Stimulated activated CD4-positive, alpha-beta T cell treated with anti-CD3 and anti-CD28 coated beads, Interleukin-15, amount 100 ng/mL, for 1 hour (primary cell): ENCODE measurements at regions not wholly inside any gene's neighbourhood (a gene's known extent, or its start where the extent isn't known, plus 50 kb on each side); places are given as distances from the start of the nearest gene placed in this dataset.

Experiments
- DNase-seq, 2 donors: peaks; one replicate each; pipeline ENCODE4 v3.0.0-alpha.2; 2020; ENCODE audit warnings: low read depth in 1 of 2, low spot score in 1 of 2

DNA sequence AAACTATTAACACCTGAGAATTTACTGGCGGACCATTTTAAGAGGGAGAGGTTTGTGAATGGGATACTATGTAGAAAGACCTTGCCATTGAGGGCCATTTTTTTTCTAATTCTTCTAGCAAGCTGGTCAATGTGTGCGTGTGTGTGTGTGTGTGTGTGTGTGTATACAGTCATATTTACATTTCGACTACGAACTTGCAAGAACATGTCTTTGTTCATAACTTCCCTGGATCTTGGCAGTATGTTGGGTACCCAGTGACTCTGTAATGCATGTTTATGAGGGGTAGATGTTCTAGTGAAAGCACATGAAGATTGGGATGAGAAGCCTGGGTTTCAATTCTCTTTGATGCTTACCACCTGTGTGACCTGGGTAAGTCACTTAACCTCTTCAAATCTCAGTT lies 133.6 kb downstream of the UBE2E3 start:
- no peak for DNase-seq

DNA sequence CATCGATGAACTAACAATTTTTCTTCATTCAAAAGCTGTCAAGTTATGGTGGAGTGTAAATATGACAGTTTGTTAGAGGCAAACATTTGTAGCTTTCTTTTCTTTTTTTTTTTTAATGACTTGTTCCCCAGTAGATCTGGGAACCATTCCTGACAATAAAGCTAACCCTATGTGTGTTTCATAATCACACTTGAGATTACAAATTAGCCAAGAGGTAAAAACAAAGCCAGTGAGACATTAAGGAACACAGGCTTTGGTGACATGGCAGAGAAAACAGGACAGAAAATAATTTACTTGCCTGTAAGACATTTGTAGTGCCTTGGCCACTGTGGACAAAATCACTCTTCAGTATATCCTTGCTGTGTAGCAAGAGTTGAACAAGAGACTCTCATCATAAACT lies 135.9 kb downstream of the UBE2E3 start:
- DNase-seq, result no peak

DNA sequence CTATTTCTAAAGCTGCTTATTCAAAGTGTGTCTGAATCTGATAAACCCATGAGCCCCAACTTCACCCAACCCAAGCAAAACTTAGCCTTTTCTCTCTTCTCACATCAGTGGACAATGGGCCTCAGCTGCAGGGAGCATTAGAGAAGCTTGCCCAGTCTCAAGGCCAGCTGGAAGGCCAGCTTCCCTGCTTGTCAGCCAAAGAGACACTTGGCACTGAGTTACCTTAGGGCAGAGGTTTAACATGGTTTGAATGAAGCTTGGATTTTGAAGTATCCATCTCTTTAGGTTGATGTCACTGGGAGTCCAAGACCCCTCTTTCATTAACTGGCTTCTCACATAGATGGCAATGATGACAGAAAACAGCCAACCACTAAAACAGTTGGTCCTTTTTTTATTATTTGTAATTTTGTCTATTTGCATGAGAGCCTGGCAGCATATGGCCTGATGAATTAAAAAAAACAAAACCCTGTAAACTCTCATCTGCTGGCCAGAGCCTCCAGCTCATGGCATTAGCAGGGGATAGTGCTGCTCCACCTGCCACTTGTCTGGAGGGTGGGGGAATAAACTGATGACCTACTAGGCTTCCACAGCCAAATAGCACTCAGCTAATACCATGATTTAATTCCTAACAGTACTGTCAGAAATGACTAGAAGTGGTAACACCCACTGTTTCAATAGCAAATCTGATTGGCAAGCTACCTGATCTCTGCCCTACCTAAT lies 137.0 kb downstream of the UBE2E3 start:
- DNase-seq, result no peak

DNA sequence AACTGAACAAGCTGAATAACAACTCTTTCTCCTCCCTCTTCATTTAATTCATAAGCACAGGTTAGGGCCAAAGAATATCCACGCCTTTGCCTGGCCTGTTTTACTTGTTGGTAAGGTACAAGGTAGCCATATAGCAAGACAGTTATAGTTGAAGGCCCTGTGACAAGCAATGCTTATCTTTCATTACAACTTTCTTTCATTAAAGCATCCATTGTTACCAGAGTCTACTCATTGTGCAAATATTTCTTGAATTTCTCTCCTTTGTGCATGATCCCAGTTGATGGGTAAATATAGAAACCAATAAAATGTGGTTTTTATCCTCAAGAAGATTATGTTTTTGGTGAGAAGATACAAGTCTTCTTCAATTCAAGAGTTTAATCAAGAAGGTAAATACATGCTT lies 140.2 kb downstream of the UBE2E3 start:
- no peak for DNase-seq

DNA sequence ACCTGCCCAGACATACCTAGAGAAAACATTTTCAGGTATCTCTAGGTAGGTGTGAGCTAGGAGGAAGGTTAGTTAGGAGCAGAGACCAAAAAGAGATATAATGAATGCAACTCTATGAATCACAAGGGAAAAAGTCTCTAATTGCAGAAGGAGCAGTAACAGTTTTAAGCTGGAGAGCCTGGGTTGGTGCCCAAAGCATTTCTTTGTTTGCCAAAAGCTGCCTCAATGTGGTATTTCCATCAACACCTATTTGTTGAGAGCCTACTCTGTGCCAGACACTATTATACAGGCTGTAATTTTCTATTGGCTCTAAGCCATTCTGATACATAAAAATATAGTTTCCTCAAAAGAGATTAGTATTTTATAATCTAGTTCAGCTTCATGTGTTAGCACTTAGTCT lies 141.6 kb downstream of the UBE2E3 start:
- DNase-seq, result no peak

DNA sequence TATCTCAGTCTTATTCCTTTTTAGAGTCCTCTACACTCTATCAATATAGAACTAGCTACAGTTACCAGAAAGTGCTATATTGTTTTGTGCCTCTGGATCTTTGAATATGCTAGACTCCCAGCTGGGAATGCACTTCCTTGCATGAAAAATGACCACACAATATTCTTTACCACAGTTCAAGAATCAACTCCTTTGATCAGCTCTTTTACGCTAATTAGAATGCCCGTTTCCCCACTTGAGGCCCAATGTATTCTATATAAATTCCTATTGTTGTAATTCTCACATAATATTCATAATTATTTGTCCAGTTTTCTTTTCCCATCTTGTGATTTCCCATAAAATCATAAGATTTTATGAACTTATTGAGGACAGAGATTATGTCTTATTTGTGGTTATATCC lies 142.2 kb downstream of the UBE2E3 start:
- no peak for DNase-seq

DNA sequence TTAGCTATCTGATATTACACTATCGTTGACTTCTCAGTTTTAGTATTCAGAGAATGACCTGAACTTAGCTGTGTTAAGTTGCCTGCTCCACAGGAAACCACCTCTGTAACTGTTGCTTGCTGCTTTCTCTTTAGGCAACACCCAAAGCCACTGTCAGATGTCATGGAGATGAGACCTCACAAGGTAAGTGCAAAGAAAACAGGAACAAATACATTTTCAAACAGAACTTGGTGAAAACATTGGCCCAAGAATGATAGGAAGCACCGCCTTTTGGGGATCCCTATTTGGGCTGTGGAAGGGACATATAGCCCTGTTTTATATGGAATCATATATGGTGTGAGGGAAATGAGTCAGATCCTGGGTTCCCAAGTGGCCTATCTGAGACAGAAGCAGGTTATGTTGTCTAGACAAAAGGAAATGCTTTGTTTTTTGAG lies 143.4 kb downstream of the UBE2E3 start:
- peak in 1 of 2 donors; percentile 38 for DNase-seq

DNA sequence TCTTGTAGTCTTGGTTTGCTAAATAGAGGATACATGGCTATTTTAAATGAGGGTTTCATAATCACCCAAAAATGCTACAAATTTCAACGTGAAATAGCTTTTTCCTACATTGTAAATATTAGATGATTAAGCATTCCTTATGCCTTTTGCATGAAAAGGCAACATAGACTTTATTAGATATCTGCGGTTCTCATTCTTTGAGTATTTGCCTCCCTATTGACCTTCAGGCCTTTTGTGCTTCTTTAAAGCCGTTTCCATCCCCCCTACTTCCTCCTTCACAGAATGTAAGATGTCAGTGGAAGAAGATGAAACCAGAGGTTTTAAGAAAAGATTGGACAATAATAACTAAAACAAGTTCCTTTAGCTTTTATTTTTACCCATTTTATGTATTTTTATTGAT lies 144.1 kb downstream of the UBE2E3 start:
- DNase-seq, result no peak

DNA sequence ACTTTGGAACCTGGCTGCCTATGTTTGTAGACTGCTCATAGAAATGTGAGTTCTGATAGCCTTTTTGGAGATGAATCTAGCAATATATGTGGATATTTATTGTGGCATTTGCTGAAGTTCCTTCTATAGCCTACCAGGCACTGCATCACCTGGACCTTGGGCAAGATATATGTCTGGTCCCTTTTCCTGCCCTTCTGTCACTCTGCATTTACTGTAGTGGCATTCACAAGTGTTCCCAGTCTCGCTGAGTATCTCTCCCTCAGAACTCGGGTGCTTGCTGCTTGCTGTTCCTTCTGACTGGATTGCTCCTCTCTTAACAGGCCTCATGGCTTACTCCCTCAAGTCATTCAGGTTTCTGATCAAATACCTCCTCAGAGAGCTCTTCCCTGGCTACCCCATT lies 145.0 kb downstream of the UBE2E3 start:
- no peak for DNase-seq

DNA sequence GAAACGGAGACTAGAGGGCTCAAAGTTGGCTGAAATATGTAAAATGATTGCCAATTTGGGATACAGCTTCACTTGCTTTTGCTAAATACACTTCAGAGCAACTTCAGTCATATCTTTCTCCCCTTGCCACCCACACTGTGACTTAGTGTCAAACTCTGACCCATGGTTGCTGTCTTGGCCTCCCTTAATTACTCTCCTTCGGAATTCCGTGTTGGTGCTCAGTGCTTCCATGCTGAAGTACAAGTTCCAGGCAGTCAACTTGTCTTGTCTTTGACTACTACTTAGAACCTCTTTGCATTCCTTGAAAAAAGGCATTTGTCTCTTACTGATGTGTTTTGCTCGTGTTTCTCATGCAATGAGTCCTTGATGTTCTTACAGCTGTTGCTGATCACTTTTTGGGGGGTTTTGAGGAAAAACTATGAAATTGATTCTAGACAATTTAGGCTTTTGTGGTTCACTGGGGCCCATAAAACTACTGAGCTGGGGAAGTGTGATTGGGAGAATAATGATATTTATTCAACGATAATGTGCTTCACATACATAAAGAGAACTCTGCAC lies 146.0 kb downstream of the UBE2E3 start:
- DNase-seq, result no peak

DNA sequence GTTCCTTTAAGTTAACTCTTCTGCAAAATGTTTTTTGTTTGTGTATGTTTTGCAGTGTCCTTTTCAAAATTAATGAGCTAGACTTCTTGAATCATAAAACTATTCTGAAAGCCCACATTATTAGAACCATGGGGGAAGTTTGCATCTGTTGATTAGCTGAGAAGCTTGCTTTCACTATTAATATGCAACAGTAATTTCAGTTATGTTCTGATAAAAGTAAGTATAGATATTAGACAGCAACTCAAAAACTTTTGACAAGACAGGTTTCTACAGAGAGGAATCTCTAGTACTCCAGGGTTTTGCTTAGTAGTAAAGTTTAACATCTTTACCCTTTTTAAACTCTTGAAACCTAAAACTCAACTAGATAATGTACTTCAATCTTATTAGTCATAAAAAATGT lies 147.8 kb downstream of the UBE2E3 start:
- DNase-seq, result no peak

DNA sequence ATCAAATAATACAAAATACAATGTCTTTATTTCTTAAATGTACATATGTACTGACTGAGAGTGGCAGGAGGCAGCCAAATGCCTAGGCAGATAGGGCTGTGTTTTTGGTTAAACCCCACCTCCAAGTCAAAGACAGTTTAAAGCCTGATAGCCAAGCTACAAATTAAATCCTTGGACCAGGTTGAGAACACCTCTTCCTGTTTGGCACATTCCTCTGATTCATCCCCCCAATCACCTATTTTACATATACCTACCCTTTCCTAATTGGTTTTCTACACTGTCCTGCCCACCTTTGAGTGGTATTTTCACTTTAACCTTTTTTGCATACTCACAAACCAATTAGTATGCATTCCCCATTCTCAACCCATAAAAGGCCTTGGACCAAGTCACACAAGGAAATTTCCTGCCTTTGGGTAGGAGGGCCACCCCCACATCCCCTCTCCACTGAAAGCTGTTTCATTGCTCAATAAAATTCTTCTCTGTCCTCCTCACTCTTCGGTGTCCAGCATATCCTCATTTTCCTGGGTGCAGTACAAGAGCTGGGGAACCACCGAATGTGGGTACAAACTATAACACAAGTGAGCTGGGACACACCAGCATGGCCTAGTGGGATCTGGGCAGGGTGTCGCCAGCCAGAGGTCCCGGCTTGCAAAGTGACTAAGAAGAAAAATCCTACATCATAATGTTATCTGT lies 149.1 kb downstream of the UBE2E3 start:
- DNase-seq, result no peak

DNA sequence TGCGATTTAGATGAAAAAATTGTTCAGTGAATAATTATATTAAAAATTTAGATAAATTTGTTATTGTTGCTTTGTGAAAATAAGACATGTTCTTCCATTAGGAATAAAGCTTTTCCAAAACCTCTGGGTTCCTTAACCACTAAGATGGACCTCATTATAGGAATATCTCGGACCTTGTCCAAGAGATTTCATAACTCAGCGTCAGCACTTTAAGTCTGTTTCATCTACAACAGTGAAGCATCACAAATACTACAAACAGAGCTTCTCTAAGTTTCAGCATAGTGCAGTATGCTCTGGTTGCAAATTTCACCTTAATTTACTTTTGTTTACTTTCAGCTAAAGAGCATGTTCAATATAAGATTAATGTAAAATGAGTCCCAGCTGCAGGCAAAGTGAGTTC lies 150.3 kb downstream of the UBE2E3 start:
- DNase-seq, result no peak

DNA sequence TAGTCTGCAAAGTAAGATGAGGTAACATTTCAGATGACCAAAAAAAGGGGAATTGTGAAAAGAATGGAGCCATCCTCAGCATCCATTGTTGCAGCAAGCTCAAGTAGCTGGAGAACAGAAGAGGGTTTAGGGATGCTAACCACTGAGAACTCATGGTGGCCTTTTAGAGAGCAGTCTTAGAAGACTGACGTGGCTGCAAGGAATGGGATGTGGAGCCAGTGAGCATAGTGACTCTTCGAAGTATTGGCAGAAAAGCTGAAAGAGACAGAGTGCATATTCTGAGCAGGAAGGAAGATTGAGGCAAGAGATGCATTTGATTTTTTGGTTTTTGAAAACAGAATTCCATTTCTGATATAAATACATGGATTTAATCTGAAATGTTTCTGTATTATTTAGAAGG lies 151.2 kb downstream of the UBE2E3 start:
- DNase-seq, result no peak

DNA sequence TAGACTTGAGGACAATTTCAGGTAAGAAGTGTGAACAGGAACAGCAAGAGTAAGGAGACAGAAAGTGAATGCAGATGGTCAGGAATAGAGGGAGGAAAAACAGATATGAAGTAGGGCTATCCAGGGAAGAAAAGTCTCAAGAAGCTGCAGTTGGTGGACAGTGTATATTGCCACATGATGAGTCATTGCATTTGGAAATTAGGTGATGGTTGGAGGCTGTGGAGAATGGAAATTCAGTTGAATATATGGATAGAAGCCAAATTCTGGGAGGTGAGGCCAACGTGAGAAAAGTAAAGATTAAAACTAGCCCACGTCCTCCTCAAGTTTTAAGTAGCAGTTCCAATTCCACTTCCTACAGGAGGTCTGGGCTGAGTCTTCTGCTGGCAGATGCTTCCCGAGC lies 158.4 kb downstream of the UBE2E3 start:
- no peak for DNase-seq

DNA sequence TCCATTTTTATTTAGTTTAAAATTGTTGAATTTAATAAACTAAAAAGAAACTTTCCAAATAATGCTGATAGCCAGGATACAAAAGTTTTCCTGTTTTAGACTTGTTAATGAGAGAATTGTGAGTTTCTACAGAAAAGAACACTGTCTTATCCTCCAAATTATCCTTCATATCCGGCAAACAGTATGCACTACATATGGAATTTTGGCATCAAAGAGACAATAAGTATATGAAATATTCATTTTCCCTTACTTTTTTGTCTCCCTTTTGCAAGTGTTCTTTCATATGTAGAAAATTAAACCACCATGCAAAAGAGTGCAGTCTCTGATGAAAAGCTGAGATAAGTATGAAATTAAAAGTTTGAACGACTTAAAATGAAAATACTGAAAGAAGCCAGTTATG lies 159.4 kb downstream of the UBE2E3 start:
- DNase-seq, result no peak

DNA sequence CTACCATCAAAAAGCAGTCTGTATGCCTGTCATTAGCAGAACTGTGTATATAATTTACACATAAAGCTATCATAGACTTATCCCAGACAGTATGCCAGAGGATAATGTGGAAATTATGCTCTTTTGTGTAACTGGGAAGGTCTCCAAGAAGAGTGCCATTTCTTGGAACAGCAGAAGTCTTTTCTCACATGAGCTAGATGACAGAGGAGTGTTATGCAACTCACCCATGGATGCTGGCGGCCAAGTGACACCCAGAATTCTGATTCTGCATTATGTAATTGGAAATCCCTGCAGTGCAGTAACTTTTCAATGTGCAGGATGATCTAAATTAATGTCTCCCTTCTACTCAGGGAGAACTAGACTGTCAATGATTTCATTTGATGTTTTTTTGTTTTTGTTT lies 160.0 kb downstream of the UBE2E3 start:
- no peak for DNase-seq

DNA sequence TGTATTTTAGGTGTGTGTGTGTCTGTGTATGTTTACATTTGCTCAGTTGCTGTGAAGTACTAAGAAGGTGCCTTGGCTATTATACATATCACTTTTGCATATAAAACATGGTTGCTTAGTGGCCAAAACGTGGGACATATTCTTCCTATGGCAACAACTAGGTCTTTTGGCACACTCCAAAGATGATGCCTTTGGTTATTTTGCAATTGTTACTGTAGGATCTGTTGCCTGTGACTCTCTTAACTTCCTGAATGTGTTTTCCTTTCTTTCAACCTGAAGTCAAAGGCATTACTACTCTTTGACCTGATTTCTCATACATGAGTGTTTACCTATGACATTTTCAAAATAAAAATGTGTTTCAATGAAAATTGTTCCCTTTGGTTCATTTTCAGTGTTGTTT lies 160.5 kb downstream of the UBE2E3 start:
- no peak for DNase-seq

DNA sequence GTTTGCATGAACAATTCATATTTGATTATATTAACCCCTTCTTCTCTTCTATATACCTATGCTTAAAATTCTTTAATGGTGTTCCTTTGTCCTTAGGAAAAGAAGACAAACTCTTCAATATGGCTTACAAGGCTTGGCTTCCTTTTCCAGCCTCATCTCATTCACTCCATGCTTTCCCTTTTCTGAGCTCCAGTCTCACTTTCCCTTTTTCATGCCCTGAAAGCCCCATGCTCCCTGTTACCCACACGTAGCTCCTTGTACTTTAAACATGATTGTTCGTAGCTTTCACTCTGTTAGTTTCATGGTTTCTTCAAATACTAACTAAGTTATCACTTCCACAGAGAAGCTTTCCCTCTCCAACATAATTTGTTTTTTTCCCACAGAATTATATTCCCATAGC lies 161.3 kb downstream of the UBE2E3 start:
- DNase-seq, result no peak

DNA sequence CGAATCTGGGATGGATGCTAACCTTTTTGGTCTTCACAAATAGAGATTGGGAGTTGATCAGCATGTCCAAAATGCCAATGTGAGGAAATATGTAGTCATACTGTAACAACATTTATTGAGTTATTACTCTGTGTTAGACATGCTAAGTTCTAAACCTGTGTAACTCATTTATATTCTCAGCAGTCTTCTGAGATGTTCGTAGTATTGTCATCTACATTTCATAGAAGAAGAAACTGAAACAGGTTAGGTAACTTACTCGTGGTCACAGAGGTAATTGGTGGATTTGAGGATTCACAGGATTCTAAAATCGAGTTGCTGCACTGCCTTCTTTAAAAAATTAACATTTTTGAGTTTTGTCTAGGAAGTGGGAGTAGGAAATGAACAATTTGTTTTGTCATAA lies 162.1 kb downstream of the UBE2E3 start:
- no peak for DNase-seq

DNA sequence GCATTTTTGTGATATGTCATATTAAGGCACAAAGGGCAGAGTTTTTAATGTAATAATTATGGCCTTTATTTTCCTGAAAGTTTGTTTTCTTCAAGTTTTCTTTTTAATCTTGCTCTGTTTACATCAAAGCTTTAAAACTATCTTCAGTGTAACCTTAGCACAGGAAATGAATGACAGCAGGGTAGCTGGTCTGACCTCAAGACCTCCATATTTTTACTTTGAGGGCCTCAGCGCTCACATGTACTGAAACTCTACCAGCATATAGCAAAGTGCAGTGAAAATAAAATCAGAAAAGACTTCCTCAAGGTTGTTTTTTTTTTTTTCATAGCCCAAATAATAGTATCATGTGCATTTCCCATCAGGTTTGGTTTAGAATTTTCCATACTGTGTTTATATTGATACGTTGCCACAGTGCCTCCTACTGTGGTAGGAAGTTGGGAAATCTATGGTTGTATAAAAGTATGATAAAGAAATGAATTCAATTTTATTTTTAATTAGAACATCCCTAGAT lies 163.4 kb downstream of the UBE2E3 start:
- no peak for DNase-seq

DNA sequence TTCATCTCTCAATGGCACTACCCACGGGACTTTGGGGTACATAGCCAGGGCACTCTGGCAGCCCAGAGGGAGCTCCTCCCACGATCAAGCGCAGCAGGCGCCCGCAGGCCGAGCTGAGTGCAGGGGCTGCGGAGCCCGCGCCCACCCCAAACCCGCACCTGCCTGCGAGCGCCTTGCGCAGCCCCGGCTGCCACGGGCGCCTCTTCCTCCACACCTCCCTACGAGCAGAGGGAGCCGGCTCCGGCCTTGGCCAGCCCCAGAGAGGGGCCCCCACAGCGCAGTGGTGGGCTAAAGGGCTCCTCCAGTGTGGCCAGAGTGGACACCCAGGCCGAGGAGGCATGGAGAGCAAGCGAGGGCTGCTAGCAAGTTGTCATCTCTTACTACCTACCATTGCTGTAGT lies 165.2 kb downstream of the UBE2E3 start:
- DNase-seq, result no peak

DNA sequence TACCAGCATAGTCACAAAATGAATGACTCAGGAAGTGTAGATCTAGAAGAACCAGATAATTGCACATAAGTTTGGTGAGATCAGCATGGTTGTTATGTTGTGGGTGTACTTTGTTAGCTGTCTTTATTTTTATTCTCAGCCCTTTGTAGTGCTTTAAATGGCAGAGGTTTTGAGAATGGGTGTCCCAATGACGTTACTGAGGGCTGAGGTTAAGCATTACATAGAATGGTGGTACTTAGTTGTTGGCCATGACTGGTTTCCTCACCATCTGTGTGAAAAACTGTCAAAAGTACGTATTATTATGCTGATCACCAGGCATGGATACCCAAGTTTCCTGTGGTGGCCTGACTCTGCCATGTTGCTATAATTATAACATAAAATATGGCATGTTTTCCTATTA lies 165.8 kb downstream of the UBE2E3 start:
- DNase-seq, result no peak
